K562 (cell line): ENCODE measurements at regions not wholly inside any gene's neighbourhood (a gene's known extent, or its start where the extent isn't known, plus 50 kb on each side); places are given as distances from the start of the nearest gene placed in this dataset.

Source experiments
- RAD21 ChIP-seq, 2 experiments: fragments of 250-450 bp in 1 of 2; fragments of 450-650 bp in 1 of 2; sonication (Bioruptor Pico) in 1 of 2; formaldehyde crosslinking in 1 of 2; IDR thresholded peaks in 1 of 2; conservative IDR thresholded peaks in 1 of 2; 2 replicates each; pipeline versions ENCODE4 v1.4.0 to v1.8.0; 2020 to 2022; ENCODE audit warnings: mild to moderate bottlenecking in 2 of 2, moderate library complexity in 1 of 2
- TF ChIP-seq, protein P1 (sequence below): fragments of 450-650 bp; IDR thresholded peaks from 2 replicates; pipeline ENCODE4 v1.7.0; 2016; ENCODE audit warnings: borderline replicate concordance
- TF ChIP-seq, protein P2 (sequence below): sonication (generic); formaldehyde crosslinking; IDR thresholded peaks from 2 replicates; pipeline ENCODE4 v1.8.0; 2023; ENCODE audit warnings: mild to moderate bottlenecking, missing genetic modification reagents
- TF ChIP-seq, protein P3 (sequence below): fragments of 450-650 bp; IDR thresholded peaks from 2 replicates; pipeline ENCODE4 v1.6.1; 2016; ENCODE audit warnings: mild to moderate bottlenecking, moderate library complexity
- TF ChIP-seq, protein P4 (sequence below): fragments of 250-450 bp; sonication (Bioruptor Pico); IDR thresholded peaks from 2 replicates; pipeline ENCODE4 v1.4.0; 2020; ENCODE audit warnings: mild to moderate bottlenecking, moderate library complexity, borderline replicate concordance

DNA sequence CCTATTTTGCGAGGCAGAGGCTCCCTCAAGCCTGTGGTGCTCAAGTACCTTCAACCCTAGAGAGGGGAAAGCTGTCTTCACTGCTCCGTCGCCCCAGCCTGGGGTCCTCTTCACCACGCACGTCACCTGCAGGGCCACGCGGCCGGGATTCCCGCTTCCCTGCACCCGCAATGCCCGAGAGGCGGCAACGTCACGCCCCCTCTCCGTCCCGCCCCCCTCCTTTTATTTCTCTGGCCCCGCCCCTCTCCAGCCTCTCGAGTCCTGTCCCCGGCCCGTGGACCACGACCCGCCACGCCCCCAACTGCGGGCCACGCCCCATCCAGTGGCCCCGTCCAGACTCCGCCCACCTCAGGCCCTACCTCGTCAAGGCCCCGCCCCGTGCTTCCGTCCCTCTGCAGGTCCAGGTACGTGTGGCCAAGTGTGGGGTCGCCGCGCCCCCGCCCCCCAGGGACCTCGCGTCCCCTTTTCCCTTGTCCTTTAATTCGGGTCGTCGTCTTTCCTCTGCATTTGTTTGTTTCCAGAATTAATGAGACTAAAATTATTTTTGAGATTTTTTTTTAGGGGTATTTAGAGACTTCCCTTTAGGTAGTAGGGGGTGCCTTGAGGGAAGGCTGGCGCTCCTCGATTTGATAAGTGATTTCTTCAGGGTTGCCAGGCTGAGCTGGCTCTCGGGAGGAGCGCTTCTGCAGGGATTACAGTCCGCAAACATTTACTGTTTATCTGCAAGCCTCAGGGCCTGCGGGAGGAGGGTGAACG is 69.8 kb upstream of the BAIAP2L1 start (continued):
- TF ChIP-seq, protein P1, sequence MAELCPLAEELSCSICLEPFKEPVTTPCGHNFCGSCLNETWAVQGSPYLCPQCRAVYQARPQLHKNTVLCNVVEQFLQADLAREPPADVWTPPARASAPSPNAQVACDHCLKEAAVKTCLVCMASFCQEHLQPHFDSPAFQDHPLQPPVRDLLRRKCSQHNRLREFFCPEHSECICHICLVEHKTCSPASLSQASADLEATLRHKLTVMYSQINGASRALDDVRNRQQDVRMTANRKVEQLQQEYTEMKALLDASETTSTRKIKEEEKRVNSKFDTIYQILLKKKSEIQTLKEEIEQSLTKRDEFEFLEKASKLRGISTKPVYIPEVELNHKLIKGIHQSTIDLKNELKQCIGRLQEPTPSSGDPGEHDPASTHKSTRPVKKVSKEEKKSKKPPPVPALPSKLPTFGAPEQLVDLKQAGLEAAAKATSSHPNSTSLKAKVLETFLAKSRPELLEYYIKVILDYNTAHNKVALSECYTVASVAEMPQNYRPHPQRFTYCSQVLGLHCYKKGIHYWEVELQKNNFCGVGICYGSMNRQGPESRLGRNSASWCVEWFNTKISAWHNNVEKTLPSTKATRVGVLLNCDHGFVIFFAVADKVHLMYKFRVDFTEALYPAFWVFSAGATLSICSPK = no peak
- TF ChIP-seq, protein P2, sequence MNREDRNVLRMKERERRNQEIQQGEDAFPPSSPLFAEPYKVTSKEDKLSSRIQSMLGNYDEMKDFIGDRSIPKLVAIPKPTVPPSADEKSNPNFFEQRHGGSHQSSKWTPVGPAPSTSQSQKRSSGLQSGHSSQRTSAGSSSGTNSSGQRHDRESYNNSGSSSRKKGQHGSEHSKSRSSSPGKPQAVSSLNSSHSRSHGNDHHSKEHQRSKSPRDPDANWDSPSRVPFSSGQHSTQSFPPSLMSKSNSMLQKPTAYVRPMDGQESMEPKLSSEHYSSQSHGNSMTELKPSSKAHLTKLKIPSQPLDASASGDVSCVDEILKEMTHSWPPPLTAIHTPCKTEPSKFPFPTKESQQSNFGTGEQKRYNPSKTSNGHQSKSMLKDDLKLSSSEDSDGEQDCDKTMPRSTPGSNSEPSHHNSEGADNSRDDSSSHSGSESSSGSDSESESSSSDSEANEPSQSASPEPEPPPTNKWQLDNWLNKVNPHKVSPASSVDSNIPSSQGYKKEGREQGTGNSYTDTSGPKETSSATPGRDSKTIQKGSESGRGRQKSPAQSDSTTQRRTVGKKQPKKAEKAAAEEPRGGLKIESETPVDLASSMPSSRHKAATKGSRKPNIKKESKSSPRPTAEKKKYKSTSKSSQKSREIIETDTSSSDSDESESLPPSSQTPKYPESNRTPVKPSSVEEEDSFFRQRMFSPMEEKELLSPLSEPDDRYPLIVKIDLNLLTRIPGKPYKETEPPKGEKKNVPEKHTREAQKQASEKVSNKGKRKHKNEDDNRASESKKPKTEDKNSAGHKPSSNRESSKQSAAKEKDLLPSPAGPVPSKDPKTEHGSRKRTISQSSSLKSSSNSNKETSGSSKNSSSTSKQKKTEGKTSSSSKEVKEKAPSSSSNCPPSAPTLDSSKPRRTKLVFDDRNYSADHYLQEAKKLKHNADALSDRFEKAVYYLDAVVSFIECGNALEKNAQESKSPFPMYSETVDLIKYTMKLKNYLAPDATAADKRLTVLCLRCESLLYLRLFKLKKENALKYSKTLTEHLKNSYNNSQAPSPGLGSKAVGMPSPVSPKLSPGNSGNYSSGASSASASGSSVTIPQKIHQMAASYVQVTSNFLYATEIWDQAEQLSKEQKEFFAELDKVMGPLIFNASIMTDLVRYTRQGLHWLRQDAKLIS (CRISPR knock-in tag) = no peak
- TF ChIP-seq, protein P3, sequence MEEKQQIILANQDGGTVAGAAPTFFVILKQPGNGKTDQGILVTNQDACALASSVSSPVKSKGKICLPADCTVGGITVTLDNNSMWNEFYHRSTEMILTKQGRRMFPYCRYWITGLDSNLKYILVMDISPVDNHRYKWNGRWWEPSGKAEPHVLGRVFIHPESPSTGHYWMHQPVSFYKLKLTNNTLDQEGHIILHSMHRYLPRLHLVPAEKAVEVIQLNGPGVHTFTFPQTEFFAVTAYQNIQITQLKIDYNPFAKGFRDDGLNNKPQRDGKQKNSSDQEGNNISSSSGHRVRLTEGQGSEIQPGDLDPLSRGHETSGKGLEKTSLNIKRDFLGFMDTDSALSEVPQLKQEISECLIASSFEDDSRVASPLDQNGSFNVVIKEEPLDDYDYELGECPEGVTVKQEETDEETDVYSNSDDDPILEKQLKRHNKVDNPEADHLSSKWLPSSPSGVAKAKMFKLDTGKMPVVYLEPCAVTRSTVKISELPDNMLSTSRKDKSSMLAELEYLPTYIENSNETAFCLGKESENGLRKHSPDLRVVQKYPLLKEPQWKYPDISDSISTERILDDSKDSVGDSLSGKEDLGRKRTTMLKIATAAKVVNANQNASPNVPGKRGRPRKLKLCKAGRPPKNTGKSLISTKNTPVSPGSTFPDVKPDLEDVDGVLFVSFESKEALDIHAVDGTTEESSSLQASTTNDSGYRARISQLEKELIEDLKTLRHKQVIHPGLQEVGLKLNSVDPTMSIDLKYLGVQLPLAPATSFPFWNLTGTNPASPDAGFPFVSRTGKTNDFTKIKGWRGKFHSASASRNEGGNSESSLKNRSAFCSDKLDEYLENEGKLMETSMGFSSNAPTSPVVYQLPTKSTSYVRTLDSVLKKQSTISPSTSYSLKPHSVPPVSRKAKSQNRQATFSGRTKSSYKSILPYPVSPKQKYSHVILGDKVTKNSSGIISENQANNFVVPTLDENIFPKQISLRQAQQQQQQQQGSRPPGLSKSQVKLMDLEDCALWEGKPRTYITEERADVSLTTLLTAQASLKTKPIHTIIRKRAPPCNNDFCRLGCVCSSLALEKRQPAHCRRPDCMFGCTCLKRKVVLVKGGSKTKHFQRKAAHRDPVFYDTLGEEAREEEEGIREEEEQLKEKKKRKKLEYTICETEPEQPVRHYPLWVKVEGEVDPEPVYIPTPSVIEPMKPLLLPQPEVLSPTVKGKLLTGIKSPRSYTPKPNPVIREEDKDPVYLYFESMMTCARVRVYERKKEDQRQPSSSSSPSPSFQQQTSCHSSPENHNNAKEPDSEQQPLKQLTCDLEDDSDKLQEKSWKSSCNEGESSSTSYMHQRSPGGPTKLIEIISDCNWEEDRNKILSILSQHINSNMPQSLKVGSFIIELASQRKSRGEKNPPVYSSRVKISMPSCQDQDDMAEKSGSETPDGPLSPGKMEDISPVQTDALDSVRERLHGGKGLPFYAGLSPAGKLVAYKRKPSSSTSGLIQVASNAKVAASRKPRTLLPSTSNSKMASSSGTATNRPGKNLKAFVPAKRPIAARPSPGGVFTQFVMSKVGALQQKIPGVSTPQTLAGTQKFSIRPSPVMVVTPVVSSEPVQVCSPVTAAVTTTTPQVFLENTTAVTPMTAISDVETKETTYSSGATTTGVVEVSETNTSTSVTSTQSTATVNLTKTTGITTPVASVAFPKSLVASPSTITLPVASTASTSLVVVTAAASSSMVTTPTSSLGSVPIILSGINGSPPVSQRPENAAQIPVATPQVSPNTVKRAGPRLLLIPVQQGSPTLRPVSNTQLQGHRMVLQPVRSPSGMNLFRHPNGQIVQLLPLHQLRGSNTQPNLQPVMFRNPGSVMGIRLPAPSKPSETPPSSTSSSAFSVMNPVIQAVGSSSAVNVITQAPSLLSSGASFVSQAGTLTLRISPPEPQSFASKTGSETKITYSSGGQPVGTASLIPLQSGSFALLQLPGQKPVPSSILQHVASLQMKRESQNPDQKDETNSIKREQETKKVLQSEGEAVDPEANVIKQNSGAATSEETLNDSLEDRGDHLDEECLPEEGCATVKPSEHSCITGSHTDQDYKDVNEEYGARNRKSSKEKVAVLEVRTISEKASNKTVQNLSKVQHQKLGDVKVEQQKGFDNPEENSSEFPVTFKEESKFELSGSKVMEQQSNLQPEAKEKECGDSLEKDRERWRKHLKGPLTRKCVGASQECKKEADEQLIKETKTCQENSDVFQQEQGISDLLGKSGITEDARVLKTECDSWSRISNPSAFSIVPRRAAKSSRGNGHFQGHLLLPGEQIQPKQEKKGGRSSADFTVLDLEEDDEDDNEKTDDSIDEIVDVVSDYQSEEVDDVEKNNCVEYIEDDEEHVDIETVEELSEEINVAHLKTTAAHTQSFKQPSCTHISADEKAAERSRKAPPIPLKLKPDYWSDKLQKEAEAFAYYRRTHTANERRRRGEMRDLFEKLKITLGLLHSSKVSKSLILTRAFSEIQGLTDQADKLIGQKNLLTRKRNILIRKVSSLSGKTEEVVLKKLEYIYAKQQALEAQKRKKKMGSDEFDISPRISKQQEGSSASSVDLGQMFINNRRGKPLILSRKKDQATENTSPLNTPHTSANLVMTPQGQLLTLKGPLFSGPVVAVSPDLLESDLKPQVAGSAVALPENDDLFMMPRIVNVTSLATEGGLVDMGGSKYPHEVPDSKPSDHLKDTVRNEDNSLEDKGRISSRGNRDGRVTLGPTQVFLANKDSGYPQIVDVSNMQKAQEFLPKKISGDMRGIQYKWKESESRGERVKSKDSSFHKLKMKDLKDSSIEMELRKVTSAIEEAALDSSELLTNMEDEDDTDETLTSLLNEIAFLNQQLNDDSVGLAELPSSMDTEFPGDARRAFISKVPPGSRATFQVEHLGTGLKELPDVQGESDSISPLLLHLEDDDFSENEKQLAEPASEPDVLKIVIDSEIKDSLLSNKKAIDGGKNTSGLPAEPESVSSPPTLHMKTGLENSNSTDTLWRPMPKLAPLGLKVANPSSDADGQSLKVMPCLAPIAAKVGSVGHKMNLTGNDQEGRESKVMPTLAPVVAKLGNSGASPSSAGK = peak; percentile 89
- TF ChIP-seq RAD21 (CRISPR knock-in tag; conservative IDR thresholded peaks at IDR 0.05 in 1 of 2, IDR thresholded peaks at IDR 0.05 in 1 of 2) = no peak
- TF ChIP-seq, protein P4, sequence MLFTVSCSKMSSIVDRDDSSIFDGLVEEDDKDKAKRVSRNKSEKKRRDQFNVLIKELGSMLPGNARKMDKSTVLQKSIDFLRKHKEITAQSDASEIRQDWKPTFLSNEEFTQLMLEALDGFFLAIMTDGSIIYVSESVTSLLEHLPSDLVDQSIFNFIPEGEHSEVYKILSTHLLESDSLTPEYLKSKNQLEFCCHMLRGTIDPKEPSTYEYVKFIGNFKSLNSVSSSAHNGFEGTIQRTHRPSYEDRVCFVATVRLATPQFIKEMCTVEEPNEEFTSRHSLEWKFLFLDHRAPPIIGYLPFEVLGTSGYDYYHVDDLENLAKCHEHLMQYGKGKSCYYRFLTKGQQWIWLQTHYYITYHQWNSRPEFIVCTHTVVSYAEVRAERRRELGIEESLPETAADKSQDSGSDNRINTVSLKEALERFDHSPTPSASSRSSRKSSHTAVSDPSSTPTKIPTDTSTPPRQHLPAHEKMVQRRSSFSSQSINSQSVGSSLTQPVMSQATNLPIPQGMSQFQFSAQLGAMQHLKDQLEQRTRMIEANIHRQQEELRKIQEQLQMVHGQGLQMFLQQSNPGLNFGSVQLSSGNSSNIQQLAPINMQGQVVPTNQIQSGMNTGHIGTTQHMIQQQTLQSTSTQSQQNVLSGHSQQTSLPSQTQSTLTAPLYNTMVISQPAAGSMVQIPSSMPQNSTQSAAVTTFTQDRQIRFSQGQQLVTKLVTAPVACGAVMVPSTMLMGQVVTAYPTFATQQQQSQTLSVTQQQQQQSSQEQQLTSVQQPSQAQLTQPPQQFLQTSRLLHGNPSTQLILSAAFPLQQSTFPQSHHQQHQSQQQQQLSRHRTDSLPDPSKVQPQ = no peak
